ENCODE measurements at regions not wholly inside any gene's neighbourhood (a gene's known extent, or its start where the extent isn't known, plus 50 kb on each side); places are given as distances from the start of the nearest gene placed in this dataset.

- H3K27ac ChIP-seq (ENCODE audit: low read depth, low read length): no peak overlapping the region
- H3K9ac ChIP-seq (ENCODE audit: low read depth, low read length): no peak overlapping the region
- no peaks in the 10 kb centered on the region for H3K9me3 ChIP-seq (ENCODE audit: control insufficient read depth, insufficient read depth, low read length)
- no peaks in the 10 kb centered on the region for H3K27me3 ChIP-seq (ENCODE audit: control insufficient read depth, insufficient read depth, low read length)
- no peak overlapping the region for H3K4me3 ChIP-seq (ENCODE audit: low read depth, low read length)
- H3K36me3 ChIP-seq (ENCODE audit: control insufficient read depth, insufficient read depth, low read length): no peaks in the 10 kb centered on the region
- no peaks in the 10 kb centered on the region for H3K4me1 ChIP-seq (ENCODE audit: control insufficient read depth, insufficient read depth, low read length)
These were observed 173.9 kb upstream of the SNX7 start for GRCh38 chr1:98487620-98488019.

GRCh38 chr1:98482611-98483010 is 178.9 kb upstream of the SNX7 start:
- Histone ChIP-seq H3K27me3 (ENCODE audit: control insufficient read depth, insufficient read depth, low read length) (no peaks in the 10 kb centered on the region), H3K36me3 (ENCODE audit: control insufficient read depth, insufficient read depth, low read length) (no peaks in the 10 kb centered on the region), H3K9me3 (ENCODE audit: control insufficient read depth, insufficient read depth, low read length) (no peaks in the 10 kb centered on the region), H3K4me3 (ENCODE audit: low read depth, low read length) (no peak overlapping the region), H3K9ac (ENCODE audit: low read depth, low read length) (no peak overlapping the region), H3K27ac (ENCODE audit: low read depth, low read length) (no peak overlapping the region), H3K4me1 (ENCODE audit: control insufficient read depth, insufficient read depth, low read length) (no peaks in the 10 kb centered on the region)

GRCh38 chr1:98480271-98480670 is 181.2 kb upstream of the SNX7 start:
- Histone ChIP-seq H3K27me3 (ENCODE audit: control insufficient read depth, insufficient read depth, low read length) (no peaks in the 10 kb centered on the region), H3K36me3 (ENCODE audit: control insufficient read depth, insufficient read depth, low read length) (no peaks in the 10 kb centered on the region), H3K9me3 (ENCODE audit: control insufficient read depth, insufficient read depth, low read length) (no peaks in the 10 kb centered on the region), H3K4me3 (ENCODE audit: low read depth, low read length) (no peak overlapping the region), H3K4me1 (ENCODE audit: control insufficient read depth, insufficient read depth, low read length) (no peaks in the 10 kb centered on the region), H3K9ac (ENCODE audit: low read depth, low read length) (no peak overlapping the region), H3K27ac (ENCODE audit: low read depth, low read length) (no peak overlapping the region)

- no peak overlapping the region for H3K9ac ChIP-seq (ENCODE audit: low read depth, low read length)
These were observed 183.4 kb upstream of the SNX7 start for GRCh38 chr1:98478121-98478520.

GRCh38 chr1:98472878-98473277 is 188.6 kb upstream of the SNX7 start:
- Histone ChIP-seq H3K9ac (ENCODE audit: low read depth, low read length) (no peak overlapping the region), H3K36me3 (ENCODE audit: control insufficient read depth, insufficient read depth, low read length) (no peaks in the 10 kb centered on the region), H3K4me1 (ENCODE audit: control insufficient read depth, insufficient read depth, low read length) (peaks cover 6% of the 10 kb centered on the region; the same call in 1 of the 2 replicates)

More at GRCh38 chr1:98478121-98478520, 183.4 kb upstream of the SNX7 start:
- H3K27me3 ChIP-seq (ENCODE audit: control insufficient read depth, insufficient read depth, low read length): no peaks in the 10 kb centered on the region
- H3K9me3 ChIP-seq (ENCODE audit: control insufficient read depth, insufficient read depth, low read length): no peaks in the 10 kb centered on the region
- no peaks in the 10 kb centered on the region for H3K4me1 ChIP-seq (ENCODE audit: control insufficient read depth, insufficient read depth, low read length)
- no peaks in the 10 kb centered on the region for H3K36me3 ChIP-seq (ENCODE audit: control insufficient read depth, insufficient read depth, low read length)
- H3K27ac ChIP-seq (ENCODE audit: low read depth, low read length): no peak overlapping the region
- no peak overlapping the region for H3K4me3 ChIP-seq (ENCODE audit: low read depth, low read length)

GRCh38 chr1:98471633-98472032 is 189.9 kb upstream of the SNX7 start:
- H3K27me3 ChIP-seq (ENCODE audit: control insufficient read depth, insufficient read depth, low read length): no peaks in the 10 kb centered on the region
- no peaks in the 10 kb centered on the region for H3K36me3 ChIP-seq (ENCODE audit: control insufficient read depth, insufficient read depth, low read length)
- H3K4me3 ChIP-seq (ENCODE audit: low read depth, low read length): no peak overlapping the region
- H3K4me1 ChIP-seq (ENCODE audit: control insufficient read depth, insufficient read depth, low read length): peaks cover 6% of the 10 kb centered on the region; the same call in 1 of the 2 replicates
- no peak overlapping the region for H3K27ac ChIP-seq (ENCODE audit: low read depth, low read length)
- no peak overlapping the region for H3K9ac ChIP-seq (ENCODE audit: low read depth, low read length)
- H3K9me3 ChIP-seq (ENCODE audit: control insufficient read depth, insufficient read depth, low read length): no peaks in the 10 kb centered on the region

More at GRCh38 chr1:98472878-98473277, 188.6 kb upstream of the SNX7 start:
- no peaks in the 10 kb centered on the region for H3K27me3 ChIP-seq (ENCODE audit: control insufficient read depth, insufficient read depth, low read length)
- no peak overlapping the region for H3K27ac ChIP-seq (ENCODE audit: low read depth, low read length)
- no peaks in the 10 kb centered on the region for H3K9me3 ChIP-seq (ENCODE audit: control insufficient read depth, insufficient read depth, low read length)
- no peak overlapping the region for H3K4me3 ChIP-seq (ENCODE audit: low read depth, low read length)

GRCh38 chr1:98468111-98468717 is 193.3 kb upstream of the SNX7 start:
- no peaks in the 10 kb centered on the region for H3K27me3 ChIP-seq (ENCODE audit: control insufficient read depth, insufficient read depth, low read length)
- H3K27ac ChIP-seq (ENCODE audit: low read depth, low read length): no peak overlapping the region
- H3K9ac ChIP-seq (ENCODE audit: low read depth, low read length): no peak overlapping the region
- no peak overlapping the region for H3K4me3 ChIP-seq (ENCODE audit: low read depth, low read length)
- no peaks in the 10 kb centered on the region for H3K36me3 ChIP-seq (ENCODE audit: control insufficient read depth, insufficient read depth, low read length)
- peaks cover 6% of the 10 kb centered on the region; the same call in 1 of the 2 replicates for H3K4me1 ChIP-seq (ENCODE audit: control insufficient read depth, insufficient read depth, low read length)
- H3K9me3 ChIP-seq (ENCODE audit: control insufficient read depth, insufficient read depth, low read length): no peaks in the 10 kb centered on the region

- H3K4me1 ChIP-seq (ENCODE audit: control insufficient read depth, insufficient read depth, low read length): peaks cover 6% of the 10 kb centered on the region; the same call in 1 of the 2 replicates
- H3K27ac ChIP-seq (ENCODE audit: low read depth, low read length): no peak overlapping the region
- H3K9me3 ChIP-seq (ENCODE audit: control insufficient read depth, insufficient read depth, low read length): no peaks in the 10 kb centered on the region
- H3K36me3 ChIP-seq (ENCODE audit: control insufficient read depth, insufficient read depth, low read length): no peaks in the 10 kb centered on the region
- H3K9ac ChIP-seq (ENCODE audit: low read depth, low read length): no peak overlapping the region
- no peaks in the 10 kb centered on the region for H3K27me3 ChIP-seq (ENCODE audit: control insufficient read depth, insufficient read depth, low read length)
- H3K4me3 ChIP-seq (ENCODE audit: low read depth, low read length): no peak overlapping the region
These were observed 193.9 kb upstream of the SNX7 start for GRCh38 chr1:98467586-98467985.

GRCh38 chr1:98467122-98467521 is 194.4 kb upstream of the SNX7 start:
- Histone ChIP-seq H3K4me1 (ENCODE audit: control insufficient read depth, insufficient read depth, low read length) (peaks cover 6% of the 10 kb centered on the region; the same call in 1 of the 2 replicates), H3K27ac (ENCODE audit: low read depth, low read length) (no peak overlapping the region), H3K9me3 (ENCODE audit: control insufficient read depth, insufficient read depth, low read length) (no peaks in the 10 kb centered on the region), H3K9ac (ENCODE audit: low read depth, low read length) (no peak overlapping the region), H3K36me3 (ENCODE audit: control insufficient read depth, insufficient read depth, low read length) (no peaks in the 10 kb centered on the region), H3K27me3 (ENCODE audit: control insufficient read depth, insufficient read depth, low read length) (no peaks in the 10 kb centered on the region), H3K4me3 (ENCODE audit: low read depth, low read length) (no peak overlapping the region)

GRCh38 chr1:98461873-98462385 is 199.6 kb upstream of the SNX7 start:
- Histone ChIP-seq H3K4me1 (ENCODE audit: control insufficient read depth, insufficient read depth, low read length) (peaks cover 16% of the 10 kb centered on the region), H3K4me3 (ENCODE audit: low read depth, low read length) (no peak overlapping the region), H3K9me3 (ENCODE audit: control insufficient read depth, insufficient read depth, low read length) (no peaks in the 10 kb centered on the region)

GRCh38 chr1:98460136-98460535 is 201.4 kb upstream of the SNX7 start:
- no peak overlapping the region for H3K9ac ChIP-seq (ENCODE audit: low read depth, low read length)
- no peaks in the 10 kb centered on the region for H3K27me3 ChIP-seq (ENCODE audit: control insufficient read depth, insufficient read depth, low read length)
- no peak overlapping the region for H3K27ac ChIP-seq (ENCODE audit: low read depth, low read length)
- no peaks in the 10 kb centered on the region for H3K9me3 ChIP-seq (ENCODE audit: control insufficient read depth, insufficient read depth, low read length)
- peaks cover 16% of the 10 kb centered on the region for H3K4me1 ChIP-seq (ENCODE audit: control insufficient read depth, insufficient read depth, low read length)
- no peak overlapping the region for H3K4me3 ChIP-seq (ENCODE audit: low read depth, low read length)
- H3K36me3 ChIP-seq (ENCODE audit: control insufficient read depth, insufficient read depth, low read length): no peaks in the 10 kb centered on the region

More at GRCh38 chr1:98461873-98462385, 199.6 kb upstream of the SNX7 start:
- no peak overlapping the region for H3K9ac ChIP-seq (ENCODE audit: low read depth, low read length)
- no peaks in the 10 kb centered on the region for H3K27me3 ChIP-seq (ENCODE audit: control insufficient read depth, insufficient read depth, low read length)
- H3K27ac ChIP-seq (ENCODE audit: low read depth, low read length): no peak overlapping the region
- no peaks in the 10 kb centered on the region for H3K36me3 ChIP-seq (ENCODE audit: control insufficient read depth, insufficient read depth, low read length)

All from HUES48 (cell line).